ENCODE measurements at regions not wholly inside any gene's neighbourhood (a gene's known extent, or its start where the extent isn't known, plus 50 kb on each side); places are given as distances from the start of the nearest gene placed in this dataset.

DNA sequence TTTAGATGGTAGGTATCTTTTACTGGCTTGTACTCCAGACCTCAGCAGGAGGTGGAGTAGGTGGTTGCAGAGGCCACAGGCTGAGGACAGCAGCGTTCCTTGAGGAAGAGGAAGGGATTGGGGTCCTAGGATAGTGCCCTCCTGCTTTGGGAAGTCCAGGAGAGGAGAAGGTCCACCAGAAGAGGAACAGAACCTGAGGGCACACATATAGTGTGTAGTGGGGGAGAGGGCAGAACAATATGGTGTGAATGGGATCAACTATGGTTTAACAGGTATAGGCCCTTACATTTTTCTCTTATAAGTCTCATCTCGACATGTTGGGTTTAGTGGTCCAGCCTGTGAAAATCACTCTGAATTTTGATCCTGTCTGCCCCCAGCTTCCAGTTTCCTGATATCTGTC lies 229.1 kb upstream of the ZBED5 start:
- no peak overlapping the region for H3K4me3 ChIP-seq (ENCODE audit: low read length)
- DNase-seq (ENCODE audit: low read depth, low spot score) = no peak

DNA sequence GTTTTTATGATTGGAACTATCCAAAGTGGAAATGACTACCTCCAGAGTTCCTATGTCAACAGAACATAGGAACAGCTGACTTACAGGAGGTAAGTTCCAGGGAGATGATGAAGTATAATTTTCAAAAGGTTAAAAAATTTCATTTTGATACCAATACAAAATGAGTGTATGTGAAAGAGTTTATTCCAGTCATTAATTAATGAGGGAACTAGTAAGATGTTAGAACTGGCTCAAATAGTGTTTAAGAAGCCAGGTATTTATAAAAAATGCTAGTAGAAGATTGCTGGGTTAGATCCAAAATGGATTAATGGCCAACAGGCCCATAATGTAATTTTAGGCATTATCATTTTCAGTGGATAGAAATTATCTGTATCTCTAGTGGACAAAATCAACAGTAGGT lies 227.7 kb upstream of the ZBED5 start:
- no peak overlapping the region for H3K4me3 ChIP-seq (ENCODE audit: low read length)
- no peak for DNase-seq (ENCODE audit: low read depth, low spot score)

DNA sequence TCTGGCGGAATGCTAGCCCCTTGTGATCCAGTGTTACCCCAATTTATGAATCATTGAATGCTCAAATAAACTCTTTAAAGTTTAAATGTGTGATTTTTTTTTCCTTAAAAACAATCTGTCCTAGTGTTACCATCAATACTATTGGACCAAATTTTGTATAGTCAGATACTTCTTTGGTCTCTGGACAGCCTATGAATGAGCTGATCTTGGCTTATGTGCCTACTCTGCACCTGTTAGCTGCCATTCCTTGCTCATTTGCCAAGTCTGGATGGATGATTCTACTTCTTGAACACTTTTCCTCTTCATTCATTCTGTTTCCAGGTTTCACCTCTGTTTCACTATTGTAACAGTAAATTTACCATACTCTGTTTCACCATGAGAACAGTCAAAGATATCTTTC lies 226.5 kb upstream of the ZBED5 start:
- no peak overlapping the region for H3K4me3 ChIP-seq (ENCODE audit: low read length)
- no peak for DNase-seq (ENCODE audit: low read depth, low spot score)

DNA sequence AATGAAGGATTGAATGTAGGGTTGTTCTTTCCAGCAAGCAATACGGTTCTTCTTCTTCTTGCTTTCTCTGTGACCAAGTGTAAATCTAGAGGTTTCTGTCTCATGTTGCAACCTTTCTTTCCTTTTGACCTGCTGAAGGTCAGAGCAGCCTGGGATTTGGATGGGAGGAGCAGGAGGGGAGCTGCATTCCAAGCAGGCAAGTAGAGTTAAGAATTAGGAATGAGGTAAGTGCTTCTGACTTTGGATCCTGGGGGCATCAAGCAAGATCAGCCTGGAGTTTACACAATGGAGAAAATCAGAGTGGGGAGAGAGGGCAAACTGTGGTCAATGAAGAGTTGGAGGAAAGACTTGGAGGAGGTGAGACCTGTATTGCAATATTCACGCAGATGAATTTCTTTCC lies 225.6 kb upstream of the ZBED5 start:
- no peak for DNase-seq (ENCODE audit: low read depth, low spot score)
- no peak overlapping the region for H3K4me3 ChIP-seq (ENCODE audit: low read length)

DNA sequence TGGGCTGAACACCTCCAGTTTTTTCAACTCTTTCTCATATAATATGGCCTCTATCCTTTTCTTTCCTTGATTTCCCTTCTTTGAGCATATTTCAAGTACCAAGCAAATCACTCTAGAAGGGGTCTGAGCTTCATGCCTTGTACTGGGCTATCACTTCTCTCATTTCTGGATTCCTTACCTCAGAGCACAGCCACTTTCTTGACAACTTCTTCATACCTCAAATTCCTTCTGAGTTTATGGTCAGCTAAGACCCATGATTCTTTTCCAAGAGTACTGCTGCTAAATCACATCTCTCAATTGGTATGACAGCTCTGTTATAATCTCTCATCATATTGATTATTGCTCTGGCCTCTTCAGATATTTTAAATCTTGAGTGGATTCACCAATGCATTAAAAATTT lies 224.8 kb upstream of the ZBED5 start:
- no peak for DNase-seq (ENCODE audit: low read depth, low spot score)
- H3K4me3 ChIP-seq (ENCODE audit: low read length) = no peak overlapping the region

DNA sequence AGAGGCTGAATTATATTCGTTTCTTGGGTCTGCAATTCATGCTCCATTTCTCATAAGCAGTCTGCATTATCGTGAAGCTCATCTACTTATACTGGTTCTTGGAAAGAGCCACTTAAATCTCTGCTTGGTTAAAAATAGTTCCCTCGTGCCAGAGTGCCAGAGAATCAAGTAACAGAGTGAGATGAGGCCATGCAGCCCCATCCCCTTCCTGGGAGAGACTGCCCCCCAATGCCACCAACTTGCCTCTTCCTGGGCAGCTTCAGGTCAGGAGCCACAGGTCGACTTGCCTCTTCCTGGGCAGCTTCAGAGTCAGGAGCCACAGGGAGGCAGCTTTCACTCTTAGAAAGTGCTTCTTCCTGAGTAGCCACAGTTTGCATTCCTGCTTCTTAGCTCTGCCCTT lies 223.9 kb upstream of the ZBED5 start:
- no peak for DNase-seq (ENCODE audit: low read depth, low spot score)
- H3K4me3 ChIP-seq (ENCODE audit: low read length) = no peak overlapping the region

DNA sequence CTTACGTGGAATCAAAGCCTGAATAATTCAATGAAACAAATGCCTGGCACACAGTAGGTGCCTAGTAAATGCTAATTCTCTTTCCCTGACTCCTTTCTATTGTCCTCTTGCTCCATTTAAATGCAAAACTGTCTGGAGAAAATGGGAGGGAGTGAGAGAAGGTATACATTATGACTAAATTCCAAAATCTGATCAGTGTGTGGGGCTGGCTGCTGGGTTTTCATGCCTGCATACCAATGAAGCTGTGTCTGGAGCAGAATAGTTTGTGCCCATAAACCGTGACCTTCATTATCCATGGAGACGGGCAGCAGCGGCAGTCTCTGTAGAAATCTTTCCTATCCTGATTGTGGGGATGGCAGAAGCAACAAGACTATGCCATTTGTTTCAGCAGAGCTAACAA lies 223.4 kb upstream of the ZBED5 start:
- DNase-seq (ENCODE audit: low read depth, low spot score) = no peak

DNA sequence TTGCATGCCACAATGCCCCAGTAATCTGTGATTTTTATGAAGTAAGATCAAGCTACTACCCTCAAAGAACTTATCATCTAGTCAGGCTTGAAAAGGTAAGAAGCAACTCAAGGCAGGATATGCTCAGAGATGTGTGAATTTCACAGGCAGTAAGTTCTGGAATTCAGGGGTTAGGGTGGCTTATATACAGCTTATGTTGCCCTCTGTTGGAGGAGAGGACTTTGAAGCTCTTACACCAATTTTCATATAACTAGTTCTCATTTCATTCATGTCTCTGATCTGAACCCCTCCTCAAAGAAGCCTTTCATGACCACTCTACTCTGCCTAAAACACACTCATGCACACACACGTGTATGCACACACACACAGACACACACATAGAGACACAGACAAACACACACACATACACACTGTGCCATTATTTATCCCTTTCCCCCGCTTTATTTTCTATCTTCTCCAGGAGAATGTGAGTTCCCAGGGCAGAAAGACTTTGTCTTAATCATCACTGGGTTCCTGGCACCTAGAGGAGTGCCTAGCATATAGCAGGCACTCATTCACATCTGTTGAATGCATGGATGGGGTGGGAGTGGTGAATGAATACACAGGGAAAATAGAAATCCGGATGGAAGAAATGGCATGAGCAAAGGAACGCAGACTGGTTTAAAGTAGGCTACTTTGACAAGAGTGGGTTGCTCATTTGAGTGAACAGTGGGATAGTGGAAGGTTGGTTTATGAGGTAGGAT lies 220.7 kb upstream of the ZBED5 start:
- DNase-seq (ENCODE audit: low read depth, low spot score) = no peak

More for the DNA sequence above, 223.4 kb upstream of the ZBED5 start:
- H3K4me3 ChIP-seq (ENCODE audit: low read length) = no peak overlapping the region

DNA sequence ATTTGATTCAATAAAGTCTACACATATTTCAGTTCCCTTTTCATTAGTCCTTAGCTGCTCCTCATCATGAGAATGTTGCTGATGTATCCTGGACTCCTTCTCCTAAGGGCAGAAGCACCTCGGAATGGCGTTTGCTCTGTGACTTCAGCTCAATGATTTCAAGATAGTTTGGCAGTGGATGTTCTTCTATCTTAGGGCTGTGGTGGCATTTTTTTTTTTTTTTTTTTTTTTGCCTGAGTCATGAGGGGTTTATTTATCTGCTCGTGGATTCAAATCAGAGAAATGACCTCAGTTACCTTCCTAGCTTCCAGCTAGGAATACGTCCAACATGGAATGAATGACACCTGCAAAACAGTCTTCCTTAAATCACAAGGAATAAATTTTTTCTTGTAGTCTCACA lies 220.0 kb upstream of the ZBED5 start:
- DNase-seq (ENCODE audit: low read depth, low spot score) = no peak
- no peak overlapping the region for H3K4me3 ChIP-seq (ENCODE audit: low read length)

More for the DNA sequence above, 220.7 kb upstream of the ZBED5 start:
- no peak overlapping the region for H3K4me3 ChIP-seq (ENCODE audit: low read length)

DNA sequence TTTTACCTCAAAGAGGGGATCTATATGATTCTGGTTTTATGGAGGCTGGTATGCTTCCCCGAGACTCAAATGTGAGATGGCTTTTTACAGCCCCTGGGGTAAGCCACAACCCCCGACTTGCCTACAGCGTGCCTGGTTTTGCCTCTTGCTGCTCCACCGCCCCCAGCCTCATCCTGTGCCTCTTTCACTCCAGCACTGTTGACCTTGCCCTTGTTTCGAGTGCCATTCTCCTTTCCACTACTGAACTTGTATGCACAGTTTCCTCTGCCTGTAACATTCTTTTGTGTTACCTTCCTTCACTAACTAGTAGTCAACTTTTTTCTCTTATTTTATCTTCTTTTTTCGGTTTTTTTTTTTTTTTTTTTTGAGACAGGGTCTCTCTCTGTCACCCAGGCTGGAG lies 219.0 kb upstream of the ZBED5 start:
- H3K4me3 ChIP-seq (ENCODE audit: low read length) = no peak overlapping the region
- no peak for DNase-seq (ENCODE audit: low read depth, low spot score)

DNA sequence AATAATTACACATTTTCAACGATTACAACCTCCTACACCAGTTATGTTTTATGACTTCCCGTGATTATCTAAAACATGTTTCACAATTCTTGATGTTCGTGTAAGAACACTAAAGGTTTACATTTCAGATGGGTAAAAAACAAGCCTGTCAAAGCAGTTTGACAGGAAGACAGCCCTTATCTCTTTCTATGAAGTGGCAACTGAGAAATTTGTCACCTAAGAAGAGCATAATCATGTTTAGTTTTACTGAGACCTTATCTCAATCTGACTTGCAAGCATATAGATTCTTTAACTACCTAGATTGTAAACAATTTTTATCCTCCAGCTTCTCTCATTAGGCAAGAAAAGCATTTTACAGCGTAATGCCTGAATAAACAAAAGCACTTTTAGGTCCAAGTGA lies 218.4 kb upstream of the ZBED5 start:
- H3K4me3 ChIP-seq (ENCODE audit: low read length) = no peak overlapping the region
- DNase-seq (ENCODE audit: low read depth, low spot score) = peak; percentile 18

DNA sequence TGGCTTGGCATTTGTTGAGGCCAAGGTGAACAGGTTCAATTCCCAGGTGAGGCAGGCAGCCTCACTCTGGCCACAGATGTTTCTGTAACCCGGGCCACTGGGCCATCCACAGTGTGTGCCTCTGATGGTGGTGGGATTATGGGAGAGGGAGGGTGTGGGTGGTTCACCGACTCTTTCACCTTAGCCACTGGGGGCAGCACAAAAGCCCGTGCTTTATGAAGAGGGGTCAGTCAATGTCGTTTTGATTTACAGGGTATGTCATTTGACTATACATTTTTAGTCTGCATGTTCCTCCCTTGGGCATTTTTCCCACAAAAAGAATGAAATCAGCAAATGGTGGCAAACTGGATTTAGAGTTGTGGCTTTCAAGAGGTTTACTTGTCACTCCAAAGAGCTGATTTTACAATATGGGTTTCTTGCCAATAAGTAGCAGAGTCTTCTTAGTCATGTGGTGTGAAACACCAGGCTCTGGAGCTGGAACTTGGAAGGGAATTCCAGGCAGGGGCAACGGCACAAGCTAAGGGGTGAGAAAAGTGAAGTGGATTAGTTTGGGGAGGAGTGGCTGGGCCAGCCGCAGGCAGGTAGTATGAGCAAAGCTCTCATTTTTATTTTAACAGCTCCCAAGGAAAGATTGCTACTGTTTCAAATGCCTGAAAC lies 217.8 kb upstream of the ZBED5 start:
- no peak overlapping the region for H3K4me3 ChIP-seq (ENCODE audit: low read length)
- DNase-seq (ENCODE audit: low read depth, low spot score) = no peak

DNA sequence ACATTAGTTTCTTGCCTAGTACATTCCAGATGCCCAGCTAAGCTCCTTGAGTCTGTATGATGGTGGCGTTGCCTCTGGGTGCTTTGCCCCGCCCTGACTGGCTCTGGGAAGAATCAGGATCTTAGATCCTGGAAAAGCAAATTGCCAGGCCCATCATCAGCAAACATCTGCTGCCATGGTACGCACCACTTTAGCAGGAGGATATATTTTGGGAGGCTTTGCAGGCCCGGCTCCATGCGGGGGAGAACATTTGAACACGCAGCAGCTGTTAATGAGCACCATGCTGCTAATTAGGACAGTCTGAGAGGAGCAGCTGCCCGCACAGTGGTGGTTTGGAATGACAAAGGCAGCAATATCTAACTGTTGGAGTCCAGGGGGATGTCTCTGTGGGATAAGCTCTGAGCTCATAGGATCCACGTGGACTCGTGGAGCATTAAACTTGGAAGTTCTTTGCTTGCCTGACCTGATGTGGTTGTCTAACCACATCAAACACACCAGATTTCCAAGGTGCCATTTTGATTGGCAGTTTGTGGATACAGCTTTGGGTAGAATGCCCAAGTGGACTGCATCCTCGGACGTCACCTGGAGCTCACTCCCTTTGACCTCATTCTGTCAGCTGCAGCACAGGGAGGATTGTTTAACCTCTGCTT lies 217.0 kb upstream of the ZBED5 start:
- H3K4me3 ChIP-seq (ENCODE audit: low read length) = no peak overlapping the region

DNA sequence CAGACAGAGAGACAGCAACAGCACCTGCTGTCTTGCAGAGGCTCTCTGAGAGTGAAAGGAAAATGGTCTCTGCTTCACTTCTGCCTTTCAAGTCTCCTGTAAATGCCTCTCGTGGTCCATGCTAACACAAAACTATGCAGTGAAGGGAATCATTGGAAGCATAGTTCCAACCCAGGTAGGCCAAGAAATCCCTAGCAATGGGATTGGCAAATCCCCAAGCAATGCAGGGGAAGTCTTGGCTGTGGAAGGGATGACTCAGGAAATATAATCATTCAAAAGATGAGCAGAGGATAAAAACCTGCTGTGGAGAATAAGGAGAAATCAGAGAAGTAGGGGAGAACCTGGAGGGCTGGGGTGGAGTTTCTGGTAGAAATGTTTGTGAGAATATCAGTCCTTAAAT lies 216.1 kb upstream of the ZBED5 start:
- DNase-seq (ENCODE audit: low read depth, low spot score) = no peak
- no peak overlapping the region for H3K4me3 ChIP-seq (ENCODE audit: low read length)

More for the DNA sequence above, 217.0 kb upstream of the ZBED5 start:
- DNase-seq (ENCODE audit: low read depth, low spot score) = no peak

DNA sequence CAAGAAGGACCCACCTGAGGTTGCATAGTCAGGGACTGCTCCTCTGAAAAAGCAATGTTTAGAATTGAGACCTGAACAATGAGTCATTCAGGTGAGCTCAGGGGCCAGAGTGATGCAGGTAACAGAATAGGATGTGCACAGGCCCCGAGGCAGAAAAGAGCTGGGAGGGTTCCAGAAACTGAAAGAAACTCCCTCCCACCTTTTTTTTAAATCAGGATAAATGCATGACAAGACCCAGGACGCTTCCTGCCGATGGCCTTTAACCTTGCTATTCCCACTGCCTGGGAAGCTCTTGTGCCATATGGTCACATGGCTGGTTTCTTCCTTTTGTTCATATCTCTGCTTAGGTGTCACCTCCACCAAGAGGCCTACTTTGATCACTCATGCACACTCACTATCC lies 214.2 kb upstream of the ZBED5 start:
- DNase-seq (ENCODE audit: low read depth, low spot score) = no peak
- no peak overlapping the region for H3K4me3 ChIP-seq (ENCODE audit: low read length)

DNA sequence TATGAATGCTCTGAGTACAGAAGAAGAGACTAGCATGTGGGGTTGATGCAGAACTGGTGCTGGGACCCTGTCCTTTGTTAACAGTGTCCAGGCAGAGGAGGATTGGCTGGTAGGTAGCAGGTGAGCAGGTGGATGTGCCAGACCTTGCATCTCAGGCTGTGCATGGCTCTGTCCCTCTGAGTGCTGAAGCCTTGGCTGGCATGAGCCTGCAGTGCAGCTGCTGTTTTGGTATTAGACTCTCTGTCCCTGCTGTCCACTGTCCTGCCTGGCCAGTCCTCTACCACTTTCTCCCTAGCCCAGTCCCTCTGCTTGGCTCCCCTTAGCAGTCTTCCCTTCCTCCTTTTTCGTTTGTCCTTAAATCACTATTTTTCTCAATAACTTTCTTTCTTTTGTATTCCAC lies 213.6 kb upstream of the ZBED5 start:
- H3K4me3 ChIP-seq (ENCODE audit: low read length) = no peak overlapping the region
- no peak for DNase-seq (ENCODE audit: low read depth, low spot score)

DNA sequence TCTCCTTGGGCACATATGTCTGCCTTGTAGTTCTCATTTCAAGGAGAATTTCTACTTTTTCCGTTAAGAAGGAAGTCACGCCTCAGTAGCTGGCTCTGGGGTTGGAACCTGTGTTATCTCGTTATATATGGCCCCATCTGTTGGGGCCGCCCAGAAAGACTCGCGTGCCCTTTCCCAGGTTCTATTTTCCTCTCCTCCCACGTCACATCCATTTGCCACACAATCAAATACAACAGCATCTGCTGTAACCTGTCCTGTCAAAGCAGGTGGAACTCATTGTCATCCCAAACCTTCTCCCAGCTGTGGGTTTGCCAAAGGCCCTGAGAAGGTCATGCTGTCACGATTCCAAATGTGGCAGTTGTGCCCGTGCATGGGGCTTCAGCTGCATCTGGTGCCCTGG lies 213.1 kb upstream of the ZBED5 start:
- DNase-seq (ENCODE audit: low read depth, low spot score) = no peak

DNA sequence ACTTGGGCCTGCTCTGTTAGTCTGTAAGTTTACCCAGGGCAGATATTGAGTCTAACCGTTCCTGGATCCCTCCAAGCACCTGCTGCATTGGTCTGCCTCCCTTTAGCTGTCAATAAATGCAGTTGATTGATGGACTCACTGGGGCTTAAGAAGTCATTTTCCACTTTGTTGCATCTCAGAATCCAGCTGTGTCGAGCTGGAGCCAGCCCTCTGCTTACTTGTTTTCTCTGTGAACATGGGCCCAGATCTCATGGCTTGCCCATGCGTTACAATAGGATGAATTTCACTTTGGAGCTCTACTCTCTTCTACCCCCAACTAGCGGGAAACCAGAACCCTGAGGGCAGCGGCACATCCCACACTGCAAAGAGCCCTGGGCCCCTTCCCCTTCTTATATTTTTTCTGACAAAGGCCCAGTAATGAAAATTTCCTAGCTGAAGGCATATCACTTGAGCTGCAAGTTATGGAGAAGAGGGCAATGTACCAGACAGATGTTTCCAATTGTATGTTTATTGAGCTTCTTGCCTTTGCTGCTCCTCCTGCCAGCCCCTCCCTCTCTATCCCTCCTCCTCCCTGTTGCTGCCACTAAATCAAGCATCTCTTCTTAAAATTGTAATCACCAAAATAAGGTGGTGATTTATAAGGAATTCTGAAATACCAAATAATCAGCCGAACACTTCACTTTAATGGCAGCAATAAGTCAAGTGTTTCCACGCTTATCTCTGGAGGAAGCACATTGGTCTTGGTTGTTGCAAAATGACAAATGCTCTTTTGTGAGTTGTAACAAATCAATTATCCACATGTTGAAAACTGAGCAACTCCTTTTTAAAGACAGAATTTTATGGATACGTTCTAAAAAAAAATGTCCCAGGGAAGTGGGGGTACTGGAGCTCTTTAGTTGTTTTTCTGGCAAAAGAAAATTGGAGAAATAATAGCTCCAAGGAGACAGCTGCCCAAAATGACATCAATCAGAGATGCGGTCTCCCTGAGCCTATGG lies 212.3 kb upstream of the ZBED5 start:
- no peak for DNase-seq (ENCODE audit: low read depth, low spot score)
- H3K4me3 ChIP-seq (ENCODE audit: low read length) = no peak overlapping the region

More for the DNA sequence above, 213.1 kb upstream of the ZBED5 start:
- H3K4me3 ChIP-seq (ENCODE audit: low read length) = no peak overlapping the region

DNA sequence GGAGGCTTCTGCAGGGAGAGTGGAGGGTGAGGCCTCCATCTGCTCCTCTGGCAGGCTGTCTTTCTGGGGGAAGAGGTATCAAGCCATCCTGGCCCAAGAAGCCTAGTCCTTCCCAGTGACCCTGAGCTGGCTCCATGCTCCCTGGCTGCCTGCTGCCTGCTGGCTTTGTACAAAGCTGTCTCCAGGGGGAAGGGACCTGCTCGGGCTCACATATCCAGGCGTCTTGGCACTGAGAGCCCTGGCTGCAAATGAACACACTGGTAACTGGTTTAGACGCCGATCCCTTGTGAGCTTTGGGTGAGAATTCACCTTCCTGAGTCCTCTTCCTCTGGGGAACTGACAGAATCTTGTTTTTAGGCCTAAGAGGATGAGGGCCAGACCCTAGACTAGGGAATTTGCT lies 210.3 kb upstream of the ZBED5 start:
- H3K4me3 ChIP-seq (ENCODE audit: low read length) = no peak overlapping the region
- no peak for DNase-seq (ENCODE audit: low read depth, low spot score)
